AG04450 (cell line): ENCODE measurements at regions not wholly inside any gene's neighbourhood (a gene's known extent, or its start where the extent isn't known, plus 50 kb on each side); places are given as distances from the start of the nearest gene placed in this dataset.

Experiments used
- CTCF ChIA-PET: fragments of 300-600, 350-600 bp; formaldehyde crosslinking; extraction: SDS; loops from one replicate; lab custom pipeline; 2022; ENCODE audit warnings: antibody characterized with exemption, inconsistent platforms; lab: Charles Lee
- POLR2A ChIA-PET: fragments of 350-600 bp; formaldehyde crosslinking; extraction: SDS; loops from one replicate; lab custom pipeline; 2021; ENCODE audit warnings: antibody characterized with exemption, inconsistent platforms; lab: Yijun Ruan, JAX
- DNase-seq: peaks from one replicate; pipeline ENCODE4 v3.0.0-alpha.2; 2011; ENCODE audit warnings: low read depth, low spot score
- H3K27ac ChIP-seq: one replicate; pipeline ENCODE4 v1.5.1; 2012; ENCODE audit warnings: low read depth, low read length, control low read depth
- H3K27me3 ChIP-seq: one replicate; pipeline ENCODE4 v1.6.0; 2012; ENCODE audit warnings: low read length; ENCODE audit not compliant: control insufficient read depth, insufficient read depth
- H3K4me3 ChIP-seq: 2 replicates; pipeline ENCODE4 v1.5.1; 2011; ENCODE audit warnings: mild to moderate bottlenecking, low read depth, low read length, control low read depth
- H3K9me3 ChIP-seq: 2 replicates; pipeline ENCODE4 v1.5.1; 2012; ENCODE audit warnings: low read length; ENCODE audit not compliant: control insufficient read depth, insufficient read depth
- CTCF ChIP-seq: IDR thresholded peaks from 2 replicates; pipeline ENCODE4 v1.5.1; 2011; ENCODE audit warnings: low read depth, low read length, control low read depth, inconsistent platforms

DNA sequence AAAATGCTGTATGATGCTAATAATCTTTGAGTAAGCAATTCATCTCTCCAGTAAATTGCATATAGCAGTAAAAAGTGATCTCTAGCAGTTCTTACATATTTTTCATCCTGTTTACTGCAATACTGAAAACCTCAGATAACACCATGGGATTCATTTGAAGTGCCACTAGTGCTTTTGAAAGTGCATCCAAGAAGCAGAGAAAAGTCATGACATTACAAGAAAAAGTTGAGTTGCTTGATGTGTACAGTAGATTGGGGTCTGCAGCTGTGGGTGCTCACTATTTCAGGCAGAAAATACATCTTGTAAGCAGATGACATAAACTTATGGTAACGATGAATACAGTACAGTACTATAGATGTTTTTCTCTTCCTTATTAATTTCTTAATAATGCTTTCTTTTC lies 1984.9 kb upstream of the LRRTM1 start:
- DNase-seq: no peak
- Histone ChIP-seq H3K9me3 (no peaks in the 10 kb centered on the region), H3K4me3 (no peak overlapping the region), H3K27ac (no peak overlapping the region), H3K27me3 (no peaks in the 10 kb centered on the region)
- POLR2A ChIA-PET: no interaction called here
- no peak for TF ChIP-seq CTCF
- CTCF ChIA-PET: interaction anchor here (1.4 kb wide), 1 partner anchor 907 kb away, joined by 4 read pairs; no protein-coding TSS in a partner anchor

DNA sequence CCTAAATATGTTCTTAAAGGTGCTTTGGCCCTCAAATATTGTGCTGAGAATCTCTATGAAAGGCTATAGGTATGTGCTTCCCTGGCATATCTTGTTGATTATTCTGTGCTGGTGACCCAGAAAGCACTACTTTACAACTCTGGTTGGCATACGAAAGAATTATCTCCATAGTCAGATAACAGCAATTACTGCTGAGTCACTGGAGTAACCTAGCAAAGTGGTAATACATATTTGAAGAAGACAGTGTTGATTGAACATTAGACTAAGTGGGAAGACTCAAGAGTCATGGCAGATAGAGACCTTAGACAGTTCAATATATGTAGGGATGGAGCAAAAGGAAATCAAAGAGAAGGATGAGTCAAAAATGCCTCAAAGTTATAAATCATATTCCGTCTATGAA lies 1978.5 kb upstream of the LRRTM1 start:
- H3K27me3 ChIP-seq: no peaks in the 10 kb centered on the region
- no peak overlapping the region for H3K27ac ChIP-seq
- no peak overlapping the region for H3K4me3 ChIP-seq
- ChIA-PET POLR2A (no interaction called here), CTCF (no interaction called here)
- peaks cover 7% of the 10 kb centered on the region for H3K9me3 ChIP-seq
- no peak for DNase-seq
- TF ChIP-seq CTCF: no peak

- TF ChIP-seq CTCF: no peak
- CTCF ChIA-PET: no interaction called here
- DNase-seq: no peak
- peaks cover 7% of the 10 kb centered on the region for H3K9me3 ChIP-seq
- no peaks in the 10 kb centered on the region for H3K27me3 ChIP-seq
- no peak overlapping the region for H3K27ac ChIP-seq
- POLR2A ChIA-PET: no interaction called here
- H3K4me3 ChIP-seq: no peak overlapping the region
Observed at GRCh38 chr2:82282111-82282882, 1977.7 kb upstream of the LRRTM1 start.

DNA sequence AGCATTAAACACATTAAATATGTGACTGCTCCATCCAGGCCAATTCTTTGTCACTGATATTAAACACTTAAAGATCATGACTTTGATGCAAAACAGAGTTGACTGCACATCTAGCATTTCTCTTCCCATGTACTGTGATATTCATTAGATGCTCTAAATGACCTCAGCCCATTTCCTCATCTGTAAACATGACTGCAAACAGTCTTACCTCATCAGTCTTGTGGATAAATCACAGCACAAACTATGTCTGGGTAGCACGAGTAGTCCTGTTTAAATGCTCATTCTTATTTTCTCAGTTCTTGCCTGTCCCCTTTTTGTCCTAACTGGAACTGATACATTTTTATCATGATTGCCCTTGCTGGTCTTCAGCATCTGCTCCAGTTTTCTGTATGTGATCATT lies 1974.8 kb upstream of the LRRTM1 start:
- Histone ChIP-seq H3K9me3 (peaks cover 7% of the 10 kb centered on the region), H3K27me3 (no peaks in the 10 kb centered on the region), H3K4me3 (no peak overlapping the region), H3K27ac (no peak overlapping the region)
- ChIA-PET CTCF (no interaction called here), POLR2A (no interaction called here)
- no peak for DNase-seq
- no peak for TF ChIP-seq CTCF

DNA sequence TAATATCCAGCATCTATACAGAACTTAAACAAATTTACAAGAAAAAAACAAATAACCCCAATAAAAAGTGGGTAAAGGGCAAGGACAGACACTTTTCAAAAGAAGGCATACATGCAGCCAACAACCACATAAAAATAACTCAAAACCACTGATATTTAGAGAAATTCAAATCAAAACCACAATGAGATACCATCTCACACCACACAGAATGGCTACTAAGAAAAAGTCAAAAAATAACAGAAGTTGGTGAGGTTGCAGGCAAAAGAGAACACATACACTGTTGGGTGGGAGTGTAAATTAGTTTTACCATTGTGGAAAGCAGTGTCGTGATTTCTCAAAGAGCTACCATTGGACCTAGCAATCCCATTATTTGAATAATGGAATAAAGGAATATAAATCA lies 1973.9 kb upstream of the LRRTM1 start:
- H3K9me3 ChIP-seq: peaks cover 7% of the 10 kb centered on the region
- H3K4me3 ChIP-seq: no peak overlapping the region
- no peak for TF ChIP-seq CTCF
- DNase-seq: no peak
- ChIA-PET CTCF (no interaction called here), POLR2A (no interaction called here)
- H3K27me3 ChIP-seq: no peaks in the 10 kb centered on the region
- no peak overlapping the region for H3K27ac ChIP-seq
